ENCODE measurements at regions not wholly inside any gene's neighbourhood (a gene's known extent, or its start where the extent isn't known, plus 50 kb on each side); places are given as distances from the start of the nearest gene placed in this dataset.

- TF ChIP-seq EZH2 (IDR thresholded peaks at IDR 0.05; ENCODE audit: low read length), result no peak
- no peak for TF ChIP-seq CTCF (optimal IDR thresholded peaks at IDR 0.05 in 1 of 3, IDR thresholded peaks at IDR 0.05 in 1 of 3, conservative IDR thresholded peaks at IDR 0.05 in 1 of 3; ENCODE audit: extremely low read depth in 1 of 3, insufficient read depth in 2 of 3, low read length in 3 of 3)
Observed at GRCh38 chr2:181268174-181268867, 188.9 kb upstream of the ITGA4 start.
